C4-2B (cell line): ENCODE measurements at regions not wholly inside any gene's neighbourhood (a gene's known extent, or its start where the extent isn't known, plus 50 kb on each side); places are given as distances from the start of the nearest gene placed in this dataset.

Experiments
- H3K27ac ChIP-seq: fragments of 450-650 bp; 2 replicates; pipeline ENCODE4 v1.5.1; 2017
- CTCF ChIP-seq: fragments of 450-650 bp; conservative IDR thresholded peaks from 2 replicates; pipeline ENCODE4 v1.5.1; 2017; ENCODE audit warnings: mild to moderate bottlenecking
- ZFX ChIP-seq: fragments of 450-650 bp; IDR thresholded peaks from 2 replicates; pipeline ENCODE4 v1.6.1; 2017

GRCh38 chr12:100699209-100699608 lies 95.4 kb upstream of the ANO4 start:
- TF ChIP-seq CTCF (no peak), ZFX (no peak)
- H3K27ac ChIP-seq = no peak overlapping the region

GRCh38 chr12:100703337-100703736 lies 91.2 kb upstream of the ANO4 start:
- H3K27ac ChIP-seq = no peak overlapping the region
- no peak for TF ChIP-seq ZFX
- TF ChIP-seq CTCF = no peak

- H3K27ac ChIP-seq = no peak overlapping the region
- TF ChIP-seq ZFX (no peak), CTCF (no peak)
These were observed 90.7 kb upstream of the ANO4 start for GRCh38 chr12:100703868-100704267.

GRCh38 chr12:100706033-100706432 lies 88.5 kb upstream of the ANO4 start:
- H3K27ac ChIP-seq = no peak overlapping the region
- TF ChIP-seq CTCF (no peak), ZFX (no peak)

GRCh38 chr12:100708591-100708990 lies 86.0 kb upstream of the ANO4 start:
- H3K27ac ChIP-seq = no peak overlapping the region
- TF ChIP-seq ZFX (no peak), CTCF (no peak)

- no peak for TF ChIP-seq CTCF
- TF ChIP-seq ZFX = no peak
- H3K27ac ChIP-seq = no peak overlapping the region
These were observed 78.3 kb upstream of the ANO4 start for GRCh38 chr12:100715976-100716944.

- no peak for TF ChIP-seq CTCF
- TF ChIP-seq ZFX = no peak
- H3K27ac ChIP-seq = no peak overlapping the region
These were observed 77.4 kb upstream of the ANO4 start for GRCh38 chr12:100716945-100717732.
